ENCODE measurements at regions not wholly inside any gene's neighbourhood (a gene's known extent, or its start where the extent isn't known, plus 50 kb on each side); places are given as distances from the start of the nearest gene placed in this dataset.

- TF ChIP-seq POLR2A (IDR thresholded peaks at IDR 0.05; ENCODE audit: low read length) (no peak), GATA1 (IDR thresholded peaks at IDR 0.05; ENCODE audit: low read depth, low read length) (no peak)
Measured at GRCh38 chr7:8975681-8976080, 542.3 kb downstream of the NXPH1 start.

Data from erythroblast (primary cell).